GM21381 (cell line): ENCODE measurements at regions not wholly inside any gene's neighbourhood (a gene's known extent, or its start where the extent isn't known, plus 50 kb on each side); places are given as distances from the start of the nearest gene placed in this dataset.
A peak's percentile ranks its signal among the peaks of the same experiment; 100 is the strongest.
"Not testable (repeated sequence)": the region's sequence is repeated elsewhere in the genome, so short reads cannot be mapped to it uniquely, and the experiment has no call there.

Experiments used
- ATAC-seq: cut with Tn5 transposase; IDR thresholded peaks from one replicate; pipeline ENCODE4 v1.9.1; 2021; ENCODE audit warnings: mild to moderate bottlenecking, moderate library complexity; ENCODE audit not compliant: unreplicated experiment

GRCh38 chr3:71994906-71995305 lies 210.0 kb upstream of the PROK2 start:
- no peak for ATAC-seq

- no peak for ATAC-seq
These were observed 209.3 kb upstream of the PROK2 start for GRCh38 chr3:71994203-71994602.

GRCh38 chr3:71991681-71992080 lies 206.7 kb upstream of the PROK2 start:
- ATAC-seq = no peak

DNA sequence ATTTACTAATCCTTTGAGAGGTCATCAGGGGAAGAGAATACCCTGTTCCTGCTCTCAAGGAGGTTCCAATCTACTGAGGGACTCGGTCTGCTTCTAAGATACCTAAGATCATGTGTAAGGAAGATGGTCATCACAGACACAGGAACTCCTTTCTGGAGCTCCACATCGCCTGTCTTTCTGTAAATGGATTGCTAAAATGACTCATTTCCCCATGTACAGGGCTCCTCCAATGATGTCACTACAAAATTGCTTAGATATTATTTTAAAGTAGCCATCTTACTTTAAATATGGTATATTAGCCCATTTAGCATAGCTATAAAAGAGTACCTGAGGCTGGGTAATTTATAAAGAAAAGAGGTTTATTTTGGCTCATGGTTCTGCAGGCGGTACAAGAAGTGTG lies 206.1 kb upstream of the PROK2 start:
- no peak for ATAC-seq

DNA sequence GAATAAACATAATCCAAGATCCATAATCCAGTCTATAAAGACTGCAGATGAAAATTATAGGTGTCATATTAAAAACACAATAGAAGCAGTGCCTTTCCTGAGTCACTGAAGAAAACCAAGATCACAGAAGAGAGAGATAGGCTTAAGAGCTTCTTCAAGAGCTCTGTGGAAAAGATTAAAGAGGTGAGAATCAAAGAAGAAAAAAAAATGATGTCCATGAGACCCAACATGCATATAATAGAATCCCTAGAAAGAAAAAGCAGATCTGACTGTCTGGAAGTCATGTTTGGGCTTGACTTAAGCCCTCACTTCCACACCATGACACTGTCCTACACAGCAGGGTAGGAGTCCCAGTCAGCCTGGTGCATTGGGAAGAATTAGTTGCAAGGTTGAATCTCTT lies 205.6 kb upstream of the PROK2 start:
- ATAC-seq = no peak

- ATAC-seq = no peak
These were observed 204.2 kb upstream of the PROK2 start for GRCh38 chr3:71989165-71989564.

- no peak for ATAC-seq
These were observed 202.9 kb upstream of the PROK2 start for GRCh38 chr3:71987828-71988227.

DNA sequence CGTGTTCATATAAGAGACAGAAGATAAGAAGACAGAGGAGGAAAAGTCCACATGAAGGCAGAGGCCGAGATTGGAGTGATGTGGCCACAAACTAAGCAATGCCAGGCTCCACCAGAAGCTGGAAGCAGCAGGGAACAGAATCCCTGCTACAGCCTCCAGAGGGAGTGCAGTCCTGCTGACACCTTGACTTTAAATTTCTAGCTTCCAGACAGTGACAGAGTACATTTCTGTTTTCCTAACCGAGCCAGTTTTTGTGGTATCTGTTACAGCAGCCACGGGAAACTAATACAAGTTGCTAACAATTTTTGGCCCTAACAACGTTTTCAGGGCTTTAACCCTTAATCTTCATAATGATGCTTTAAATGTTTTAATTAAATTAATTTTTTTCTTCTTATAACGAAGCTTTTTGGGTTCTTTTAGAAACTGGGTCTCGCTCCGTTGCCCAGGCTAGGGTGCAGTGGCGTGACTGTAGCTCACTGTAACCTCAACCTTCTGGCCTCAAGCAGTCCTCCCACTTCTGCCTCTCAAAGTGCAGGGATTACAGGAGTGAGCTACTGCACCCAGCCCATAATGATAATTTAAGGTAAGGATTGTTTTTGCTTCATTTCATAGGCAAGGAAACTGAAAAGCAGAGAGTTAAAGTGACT lies 202.3 kb upstream of the PROK2 start:
- no peak for ATAC-seq

DNA sequence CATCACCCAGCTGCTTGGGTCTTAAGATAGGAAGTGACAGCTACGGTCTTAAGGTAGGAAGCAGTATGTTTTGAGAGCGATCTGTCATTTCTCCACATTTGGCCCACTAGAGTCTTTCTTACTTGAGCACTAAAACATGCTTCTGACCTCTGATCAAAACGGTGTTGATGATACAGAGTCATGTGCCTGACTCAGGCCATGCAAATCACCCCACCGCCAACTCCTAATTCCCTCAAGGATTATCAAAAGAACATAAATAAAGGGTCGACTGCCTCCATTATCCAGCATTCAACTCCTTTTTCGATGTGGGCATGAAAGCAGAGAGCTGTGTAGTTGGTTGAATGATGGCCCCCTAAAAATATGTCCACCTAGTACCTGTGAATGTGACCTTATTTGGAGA lies 201.7 kb upstream of the PROK2 start:
- no peak for ATAC-seq

GRCh38 chr3:71984843-71985613 lies 200.1 kb upstream of the PROK2 start:
- peak; percentile 89 for ATAC-seq

- ATAC-seq = no peak
These were observed 198.7 kb upstream of the PROK2 start for GRCh38 chr3:71983694-71984093.

DNA sequence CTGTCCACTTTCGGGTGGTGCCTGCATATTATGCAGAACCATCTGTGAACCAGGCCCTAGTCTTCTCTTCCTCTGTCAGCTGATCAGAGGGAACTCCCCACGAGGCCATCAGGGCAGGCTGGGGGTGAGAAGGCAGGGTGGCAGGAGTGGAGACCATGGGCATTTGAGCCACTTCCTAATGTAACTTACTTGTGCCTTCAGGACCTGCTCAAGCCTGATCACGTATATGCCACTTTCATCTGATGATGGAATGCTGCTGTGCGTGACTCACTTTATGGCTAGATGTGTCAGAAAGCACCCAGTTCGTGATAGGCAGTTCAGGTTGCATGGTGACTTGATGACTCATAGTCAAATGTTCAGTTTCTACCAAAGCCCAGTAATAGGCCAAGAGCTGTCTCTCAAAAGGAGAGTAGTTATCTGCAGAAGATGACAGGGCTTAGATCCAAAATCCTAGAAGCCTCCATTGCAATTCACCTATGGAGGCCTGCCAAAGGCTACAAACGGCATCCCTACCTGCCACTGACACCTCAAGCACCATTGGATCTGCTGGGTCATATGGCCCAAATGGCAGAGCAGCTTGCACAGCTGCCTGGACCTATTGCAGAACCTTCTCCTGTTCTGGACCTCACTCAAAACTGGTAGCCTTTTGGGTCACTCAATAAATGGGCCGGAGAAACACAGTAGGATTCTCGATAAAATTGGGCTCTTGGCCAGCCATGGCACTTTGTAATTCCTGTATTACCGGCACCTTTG lies 197.7 kb upstream of the PROK2 start:
- ATAC-seq = not testable (repeated sequence)

DNA sequence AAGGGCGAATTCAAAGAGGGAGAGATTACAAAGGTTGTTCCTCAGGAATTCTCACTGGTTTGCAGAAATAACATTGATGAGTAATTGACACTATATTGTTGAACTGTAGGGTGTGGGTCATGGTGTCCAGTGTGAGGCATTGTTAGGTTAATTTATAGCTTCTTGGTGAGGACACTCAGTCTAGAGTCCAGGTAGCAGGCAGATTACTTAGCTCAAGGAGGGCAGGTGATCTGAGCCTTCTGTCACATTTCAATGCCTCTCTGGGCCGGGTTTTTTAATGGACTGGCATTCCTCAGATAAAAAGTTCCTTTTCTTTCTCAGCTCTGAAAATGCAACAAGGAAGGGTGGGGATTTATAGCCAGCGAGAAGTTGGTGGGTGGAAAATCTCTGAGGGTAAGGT lies 194.2 kb upstream of the PROK2 start:
- no peak for ATAC-seq

DNA sequence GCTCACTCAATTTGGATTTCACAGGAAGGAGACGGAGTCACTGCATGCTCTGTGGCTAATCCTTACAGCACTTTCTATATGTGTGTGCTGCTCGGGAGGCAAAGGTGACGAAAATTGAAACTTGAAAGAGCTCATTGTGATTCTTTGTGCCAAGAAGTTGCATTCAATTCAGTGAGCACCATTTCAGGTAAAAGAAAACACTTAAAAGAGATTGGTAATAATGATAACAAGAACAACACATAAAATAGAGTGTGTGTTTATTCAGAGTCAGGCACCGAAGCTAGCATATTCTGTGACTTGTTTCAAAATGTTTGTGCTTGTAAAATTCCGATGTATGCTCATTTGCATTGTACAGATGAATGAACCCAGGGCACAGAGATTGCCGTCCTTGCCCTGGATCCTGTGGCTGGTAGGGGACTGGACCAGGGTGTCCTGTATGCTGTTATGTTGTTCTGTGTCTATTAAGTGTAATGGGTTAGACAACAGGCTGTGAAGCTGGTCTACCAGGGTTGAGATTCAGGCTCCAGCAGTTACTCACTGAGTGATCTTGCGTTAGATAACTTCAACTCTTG lies 193.3 kb upstream of the PROK2 start:
- ATAC-seq = peak; percentile 87

- no peak for ATAC-seq
These were observed 192.6 kb upstream of the PROK2 start for GRCh38 chr3:71977525-71977924.

DNA sequence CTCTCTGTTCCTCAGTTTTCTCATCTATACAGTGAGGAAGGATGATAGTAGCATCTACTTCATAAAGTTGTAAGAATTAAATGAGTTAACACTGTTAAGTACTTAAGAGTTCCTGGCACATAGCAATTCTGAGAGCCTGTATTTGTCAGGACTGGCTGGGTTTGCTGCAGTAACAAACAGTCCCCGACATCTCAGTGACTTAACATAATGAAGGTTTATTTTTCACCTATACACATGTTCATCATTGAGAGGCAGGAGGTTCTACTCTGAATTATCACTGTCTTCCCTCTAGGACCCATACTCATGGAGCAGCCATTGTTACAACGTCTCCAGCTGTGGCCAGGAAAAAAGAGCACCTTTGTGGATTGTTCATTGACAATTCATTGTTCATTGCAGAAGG lies 190.6 kb upstream of the PROK2 start:
- ATAC-seq = no peak

- no peak for ATAC-seq
These were observed 189.8 kb upstream of the PROK2 start for GRCh38 chr3:71974786-71975185.

- ATAC-seq = no peak
These were observed 188.5 kb upstream of the PROK2 start for GRCh38 chr3:71973274-71974030.

DNA sequence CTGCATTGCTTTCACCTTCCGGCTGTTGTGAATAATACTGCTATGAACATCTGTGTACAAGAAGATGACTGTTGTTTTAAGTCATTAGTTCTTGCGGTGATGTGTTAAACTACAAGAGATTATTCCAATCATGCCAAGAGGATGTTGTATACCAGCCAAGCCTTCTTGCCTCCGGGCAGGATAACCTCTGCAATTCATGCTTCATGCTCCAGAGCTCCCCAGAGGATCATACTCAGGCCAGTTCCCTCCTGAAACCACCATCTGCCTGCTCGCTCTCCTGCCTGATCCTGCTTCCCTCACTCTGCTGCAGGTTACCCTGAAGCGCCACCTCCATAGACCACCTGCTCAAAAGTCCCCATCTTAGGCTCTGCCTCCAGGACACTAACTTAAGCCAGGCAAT lies 187.1 kb upstream of the PROK2 start:
- ATAC-seq = no peak

DNA sequence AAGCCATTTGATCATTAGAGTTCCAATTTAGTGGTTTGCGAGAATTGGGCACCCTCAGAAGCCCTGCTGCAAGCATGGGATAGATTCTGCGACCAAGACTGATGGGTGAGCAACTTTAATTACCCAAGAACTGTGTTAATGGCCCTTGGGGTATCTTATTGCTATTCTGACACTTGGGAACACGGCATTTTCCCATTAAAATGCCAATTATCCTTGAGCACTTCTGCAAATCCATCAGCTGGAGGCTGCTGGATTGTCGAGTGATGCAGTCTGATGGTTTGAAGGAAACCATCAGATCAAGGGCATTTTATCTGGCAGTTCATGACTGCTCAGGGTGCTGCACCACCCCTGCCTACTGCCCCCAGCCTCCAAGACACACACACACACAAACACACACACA lies 183.6 kb upstream of the PROK2 start:
- ATAC-seq = no peak

DNA sequence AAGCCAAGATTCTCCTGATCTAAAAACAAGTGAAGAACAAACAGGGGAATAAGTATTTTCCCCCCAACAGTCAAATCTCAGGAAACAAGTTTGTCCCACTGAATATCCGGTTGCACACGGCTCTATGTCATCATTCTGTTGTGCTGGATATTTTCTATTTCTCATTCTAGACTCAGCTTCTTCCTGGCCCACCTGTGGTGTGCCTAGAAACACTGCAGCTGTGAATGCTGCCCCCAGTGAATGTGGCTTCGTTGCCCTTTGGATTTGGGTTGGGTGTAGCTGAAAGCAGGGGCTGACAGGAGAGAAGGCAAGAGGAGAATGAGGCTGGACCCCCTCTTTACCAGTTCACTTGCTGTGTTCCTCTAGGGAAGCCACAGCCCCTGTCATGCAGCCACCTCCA lies 181.2 kb upstream of the PROK2 start:
- ATAC-seq = no peak
